CD4-positive, alpha-beta T cell treated with Interleukin-1 beta for 1 hour (primary cell): ENCODE measurements at regions not wholly inside any gene's neighbourhood (a gene's known extent, or its start where the extent isn't known, plus 50 kb on each side); places are given as distances from the start of the nearest gene placed in this dataset.

ENCODE experiments used
- DNase-seq, 2 donors: peaks; one replicate each; pipeline ENCODE4 v3.0.0-alpha.2; 2020 to 2022

DNA sequence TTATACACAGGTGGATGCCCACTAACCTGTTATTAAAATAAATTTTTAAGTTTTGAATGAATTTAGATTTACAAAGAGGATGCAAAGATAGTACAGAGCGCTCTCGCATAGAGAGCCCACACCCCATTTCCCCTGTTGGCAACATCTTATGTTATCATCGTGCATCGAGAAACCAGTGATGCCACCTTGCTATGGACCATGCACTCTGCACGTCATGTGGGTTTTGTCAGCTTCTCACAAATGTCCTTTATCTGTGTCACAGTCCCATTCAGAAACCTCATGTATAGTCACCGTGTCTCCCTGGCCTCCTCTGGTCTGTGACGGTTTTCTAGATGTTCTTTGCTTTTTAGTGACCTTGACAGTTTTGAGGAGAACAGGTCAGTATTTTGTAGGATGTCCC lies 60.0 kb downstream of the ING1 start:
- DNase-seq, result no peak

DNA sequence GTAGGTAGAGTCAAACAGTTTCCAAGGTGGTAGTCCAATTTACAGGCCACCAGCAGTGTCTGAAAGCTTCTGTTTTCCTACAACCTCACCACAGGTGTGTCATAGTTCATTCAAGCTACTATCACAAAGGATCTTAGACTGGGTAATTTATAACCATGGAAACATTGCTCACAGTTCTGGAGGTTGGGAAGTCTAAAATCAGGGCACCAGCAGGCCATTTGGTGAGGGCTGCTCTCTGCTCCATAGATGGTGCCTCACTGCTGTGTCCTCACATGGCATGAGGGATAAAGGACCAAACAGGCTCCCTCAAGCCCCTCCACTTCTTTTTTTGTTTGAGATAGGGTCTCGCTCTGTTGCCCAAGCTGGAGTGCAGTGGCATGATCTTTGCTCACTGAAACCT lies 60.6 kb downstream of the ING1 start:
- DNase-seq, result no peak

GRCh38 chr13:110774490-110774889 lies 61.0 kb downstream of the ING1 start:
- DNase-seq, result no peak

- DNase-seq, result no peak
Observed at GRCh38 chr13:110775576-110775975, 62.1 kb downstream of the ING1 start.

DNA sequence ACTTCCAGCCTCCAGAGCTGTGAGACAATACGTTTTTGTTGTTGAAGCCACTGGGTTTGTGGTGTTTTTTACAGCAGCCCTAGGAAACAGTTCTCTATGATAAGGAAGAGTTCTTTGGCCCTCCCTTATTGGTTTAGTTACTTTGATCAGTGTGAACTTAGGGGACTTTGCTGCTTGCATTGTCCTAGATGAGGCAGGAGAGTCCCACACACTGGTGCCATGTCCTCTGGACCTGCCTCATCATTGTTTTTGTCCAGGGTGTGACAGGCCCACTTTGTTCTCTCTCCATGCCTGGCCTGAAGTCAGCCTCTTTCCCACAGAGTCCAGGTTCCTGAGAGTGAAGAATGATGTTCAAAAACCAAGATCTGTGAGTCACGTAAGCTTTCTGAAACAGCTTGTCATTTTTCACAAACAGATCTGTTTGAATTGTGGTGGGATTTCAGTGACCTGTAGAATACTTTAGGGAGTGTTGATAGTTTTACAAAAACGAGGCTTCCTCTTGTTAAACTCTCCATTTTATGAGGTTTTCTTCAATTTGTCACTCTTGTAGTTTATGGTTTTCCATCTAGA lies 63.8 kb downstream of the ING1 start:
- DNase-seq, result no peak

GRCh38 chr13:110779022-110779421 lies 65.5 kb downstream of the ING1 start:
- no peak for DNase-seq

GRCh38 chr13:110780422-110780821 lies 66.9 kb downstream of the ING1 start:
- DNase-seq, result no peak

- no peak for DNase-seq
Observed at GRCh38 chr13:110782185-110782584, 68.7 kb downstream of the ING1 start.

GRCh38 chr13:110784704-110785103 lies 71.2 kb downstream of the ING1 start:
- DNase-seq, result no peak

GRCh38 chr13:110788778-110789177 lies 75.3 kb downstream of the ING1 start:
- DNase-seq, result no peak

DNA sequence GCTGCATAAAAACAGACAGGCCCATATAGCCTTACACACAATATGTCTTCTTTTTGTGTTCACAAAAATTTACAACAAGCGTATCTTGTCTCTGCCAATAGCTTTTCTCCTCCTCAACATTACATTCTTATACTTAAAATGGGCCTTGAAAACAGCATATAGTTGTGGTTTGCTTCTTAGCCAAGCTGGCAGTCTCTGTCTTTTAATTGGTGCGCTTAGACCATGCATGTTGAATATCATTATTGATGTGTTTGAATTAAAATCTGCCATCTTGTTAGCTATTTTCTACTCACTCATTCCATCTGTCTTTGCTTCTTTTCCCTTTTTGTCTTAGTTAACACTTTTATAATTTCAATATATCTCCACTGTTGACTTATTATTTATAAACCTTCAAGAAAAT lies 76.4 kb downstream of the ING1 start:
- no peak for DNase-seq

GRCh38 chr13:110790371-110790770 lies 76.9 kb downstream of the ING1 start:
- DNase-seq, result no peak

DNA sequence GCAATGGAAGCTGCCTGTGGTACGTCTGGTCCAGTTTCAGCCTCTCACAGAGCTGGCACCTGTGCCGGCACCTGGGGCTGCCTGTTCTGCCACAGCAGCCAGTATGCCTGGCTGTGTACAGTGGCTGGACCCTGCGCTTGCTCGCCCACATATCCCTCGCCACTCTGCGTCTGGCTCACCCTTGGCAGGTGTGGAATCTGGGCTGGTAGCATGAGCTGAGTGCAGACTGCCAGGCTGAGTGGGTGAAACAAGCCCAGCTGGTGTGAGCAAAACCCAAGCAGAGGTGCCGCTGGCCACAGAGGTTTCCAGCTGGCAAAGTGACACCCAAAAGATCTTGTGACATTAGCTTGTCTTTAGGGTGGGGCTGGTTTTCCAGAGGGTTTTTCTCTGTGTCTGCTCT lies 80.7 kb downstream of the ING1 start:
- no peak for DNase-seq

- no peak for DNase-seq
Observed at GRCh38 chr13:110797230-110797877, 83.9 kb downstream of the ING1 start.

DNA sequence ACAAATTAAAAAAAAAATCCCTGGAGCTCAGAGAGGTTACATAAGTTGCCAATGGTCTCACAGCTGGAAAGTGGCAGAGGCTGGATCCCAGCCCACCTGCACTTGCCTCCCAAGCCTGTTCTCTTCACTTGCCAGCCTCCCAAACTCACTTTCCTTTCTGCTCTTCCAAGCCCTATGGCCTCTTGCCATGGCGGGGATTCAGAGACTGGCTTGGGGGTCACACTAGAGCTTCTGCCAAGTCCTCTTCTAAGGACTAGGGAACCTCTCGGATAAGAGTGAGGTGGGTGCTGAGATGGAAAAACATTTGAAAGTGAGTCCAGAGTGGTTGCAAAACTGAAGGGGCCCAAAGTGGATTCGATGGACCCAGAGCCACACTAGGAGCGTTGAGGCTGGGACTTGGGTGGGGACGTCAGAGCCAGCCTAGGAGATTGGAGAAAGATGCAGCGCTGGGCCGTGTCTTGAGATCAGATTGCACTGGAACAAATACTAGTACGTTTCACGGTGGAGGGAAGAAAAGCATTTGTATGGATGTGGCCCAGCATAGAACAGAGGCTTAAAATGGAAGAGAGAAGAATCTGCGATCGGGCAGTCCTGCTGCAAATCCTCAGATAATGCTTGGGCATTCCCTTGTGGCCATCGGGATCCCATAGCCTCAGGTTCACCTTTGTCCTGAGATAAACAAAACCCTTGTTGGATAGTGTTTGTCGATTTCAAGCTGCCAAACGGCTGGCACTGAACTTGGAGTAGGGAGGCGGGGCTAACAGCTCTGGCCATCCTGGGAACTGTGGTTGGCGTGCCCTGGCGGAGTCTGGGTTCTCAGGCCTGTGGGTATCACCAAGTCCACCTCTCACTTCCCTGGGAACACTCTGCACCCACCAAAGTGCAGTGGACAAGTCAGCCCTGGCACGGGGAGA lies 84.8 kb downstream of the ING1 start:
- no peak for DNase-seq

- DNase-seq, result no peak
Observed at GRCh38 chr13:110799246-110800236, 86.0 kb downstream of the ING1 start.

- peak in 1 of 2 donors; percentile 13 for DNase-seq
Observed at GRCh38 chr13:110801044-110801443, 87.5 kb downstream of the ING1 start.

GRCh38 chr13:110802260-110802659 lies 88.8 kb downstream of the ING1 start:
- DNase-seq, result no peak

GRCh38 chr13:110806636-110807035 lies 93.1 kb downstream of the ING1 start:
- no peak for DNase-seq

DNA sequence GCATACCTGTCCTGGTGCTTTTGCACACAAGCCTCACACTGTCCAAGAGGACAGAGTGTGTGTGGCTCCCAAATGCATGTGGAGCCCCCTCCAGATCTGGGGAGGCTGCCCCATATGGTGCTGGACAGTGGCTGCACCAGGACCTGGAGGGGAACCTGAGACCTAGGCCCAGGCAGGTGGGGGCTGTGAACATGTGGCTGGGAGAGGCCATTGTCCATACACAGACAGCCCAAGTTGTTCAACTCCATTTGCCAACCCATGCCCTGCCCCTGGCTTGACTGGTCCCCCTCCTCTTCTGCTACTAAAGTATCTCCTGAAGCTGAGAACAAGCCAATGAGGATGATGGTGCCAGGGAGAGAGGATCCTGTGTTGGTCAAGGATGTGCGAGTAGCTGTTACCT lies 94.0 kb downstream of the ING1 start:
- DNase-seq, result no peak

DNA sequence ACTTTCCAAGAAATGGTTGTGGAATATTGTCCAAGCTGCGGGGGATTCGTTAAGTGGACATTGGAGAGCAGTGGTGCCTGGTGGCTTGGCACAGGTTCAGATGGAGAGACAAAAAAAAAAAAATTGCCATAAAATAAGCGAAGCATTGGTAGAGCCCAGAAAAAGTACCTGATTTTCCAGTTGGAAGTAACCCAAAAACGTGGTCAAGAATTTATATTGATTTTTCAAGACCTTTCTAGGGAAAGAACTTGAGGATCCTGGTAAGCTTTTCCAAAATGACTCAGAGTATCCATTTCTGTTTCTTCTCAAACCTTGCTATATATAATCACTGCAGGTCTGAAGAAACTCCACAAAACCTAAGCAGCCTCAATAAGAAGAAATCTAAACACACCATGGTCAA lies 94.6 kb downstream of the ING1 start:
- DNase-seq, result no peak

GRCh38 chr13:110809871-110810486 lies 96.5 kb downstream of the ING1 start:
- DNase-seq, result no peak
